Breast epithelium (tissue), 3 donors: ENCODE measurements at regions not wholly inside any gene's neighbourhood (a gene's known extent, or its start where the extent isn't known, plus 50 kb on each side); places are given as distances from the start of the nearest gene placed in this dataset.

Experiments
- CTCF ChIP-seq, 3 donors: fragments of 450-650 bp; IDR thresholded peaks; one replicate each; pipeline ENCODE4 v1.5.1; 2016 to 2017; ENCODE audit warnings: antibody characterized with exemption in 3 of 3, mild to moderate bottlenecking in 3 of 3, moderate library complexity in 3 of 3
- POLR2A ChIP-seq: fragments of 450-650 bp; IDR thresholded peaks from one replicate; pipeline ENCODE4 v1.6.1; 2016; ENCODE audit warnings: antibody characterized with exemption, mild to moderate bottlenecking, moderate library complexity

- TF ChIP-seq POLR2A (no peak), CTCF (IDR thresholded peaks at IDR 0.05) (no peak)
Observed at GRCh38 chr2:40700231-40700954, 248.5 kb upstream of the SLC8A1 start.
